GM19397 (cell line): ENCODE measurements at regions not wholly inside any gene's neighbourhood (a gene's known extent, or its start where the extent isn't known, plus 50 kb on each side); places are given as distances from the start of the nearest gene placed in this dataset.
"Not testable (repeated sequence)": the region's sequence is repeated elsewhere in the genome, so short reads cannot be mapped to it uniquely, and the experiment has no call there.

Experiments used
- ATAC-seq: cut with Tn5 transposase; IDR thresholded peaks from one replicate; pipeline ENCODE4 v1.9.1; 2021; ENCODE audit warnings: mild to moderate bottlenecking, moderate library complexity; ENCODE audit not compliant: unreplicated experiment

DNA sequence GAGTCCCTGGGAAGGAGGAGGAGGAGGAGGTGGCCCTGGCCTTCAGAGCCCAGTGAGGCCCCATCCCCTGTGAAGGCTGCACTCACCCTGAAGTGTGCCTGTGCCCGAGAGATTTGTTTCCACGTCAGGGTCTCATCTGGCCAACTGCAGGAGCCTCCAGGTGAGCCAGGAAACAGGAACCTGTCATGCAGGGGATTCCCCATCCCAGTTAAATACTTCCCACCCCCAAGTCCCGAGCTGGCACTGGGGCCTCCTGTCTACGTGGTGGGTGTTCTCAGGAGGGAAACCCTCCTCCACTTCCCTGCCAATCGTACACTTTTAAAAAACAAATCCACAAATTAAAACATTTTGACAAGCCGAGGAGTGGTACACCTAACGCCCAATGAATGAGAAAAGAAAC is 50.9 kb upstream of the SFSWAP start:
- ATAC-seq, result not testable (repeated sequence)

- not testable (repeated sequence) for ATAC-seq
These were observed 50.5 kb upstream of the SFSWAP start for GRCh38 chr12:131660401-131660800.
